NCI-H2029 treated with DMSO at 0.1 percent for 48 hours (cell line): ENCODE measurements at regions not wholly inside any gene's neighbourhood (a gene's known extent, or its start where the extent isn't known, plus 50 kb on each side); places are given as distances from the start of the nearest gene placed in this dataset.

Source experiments
- DNase-seq: peaks from one replicate; lab custom pipeline; 2025; lab: John Stamatoyannopoulos, UW

- DNase-seq = no peak
These were observed 289.6 kb downstream of the UACA start for GRCh38 chr15:70473581-70474370.

- no peak for DNase-seq
These were observed 291.8 kb downstream of the UACA start for GRCh38 chr15:70471517-70471916.

GRCh38 chr15:70470556-70471191 is 292.7 kb downstream of the UACA start:
- no peak for DNase-seq

GRCh38 chr15:70469651-70470555 is 293.5 kb downstream of the UACA start:
- DNase-seq = no peak

GRCh38 chr15:70469182-70469581 is 294.2 kb downstream of the UACA start:
- DNase-seq = no peak

GRCh38 chr15:70466895-70467529 is 296.3 kb downstream of the UACA start:
- DNase-seq = no peak

GRCh38 chr15:70466305-70466704 is 297.1 kb downstream of the UACA start:
- no peak for DNase-seq

GRCh38 chr15:70465812-70466211 is 297.5 kb downstream of the UACA start:
- no peak for DNase-seq

- DNase-seq = no peak
These were observed 299.9 kb downstream of the UACA start for GRCh38 chr15:70463453-70463834.

GRCh38 chr15:70461992-70462391 is 301.4 kb downstream of the UACA start:
- DNase-seq = no peak

- no peak for DNase-seq
These were observed 302.3 kb downstream of the UACA start for GRCh38 chr15:70461017-70461416.

GRCh38 chr15:70459312-70459711 is 304.0 kb downstream of the UACA start:
- DNase-seq = no peak

GRCh38 chr15:70453766-70454165 is 309.6 kb downstream of the UACA start:
- no peak for DNase-seq

- DNase-seq = no peak
These were observed 310.1 kb downstream of the UACA start for GRCh38 chr15:70453238-70453637.

GRCh38 chr15:70451821-70452653 is 311.3 kb downstream of the UACA start:
- no peak for DNase-seq

GRCh38 chr15:70450142-70450443 is 313.3 kb downstream of the UACA start:
- no peak for DNase-seq

- DNase-seq = no peak
These were observed 313.8 kb downstream of the UACA start for GRCh38 chr15:70449311-70450141.

GRCh38 chr15:70447928-70448698 is 315.2 kb downstream of the UACA start:
- no peak for DNase-seq

GRCh38 chr15:70447521-70447920 is 315.8 kb downstream of the UACA start:
- DNase-seq = no peak

- no peak for DNase-seq
These were observed 316.3 kb downstream of the UACA start for GRCh38 chr15:70447081-70447480.
